GM21717 (cell line): ENCODE measurements at regions not wholly inside any gene's neighbourhood (a gene's known extent, or its start where the extent isn't known, plus 50 kb on each side); places are given as distances from the start of the nearest gene placed in this dataset.

Source experiments
- ATAC-seq: cut with Tn5 transposase; IDR thresholded peaks from one replicate; pipeline ENCODE4 v1.9.1; 2021; ENCODE audit warnings: mild to moderate bottlenecking, moderate library complexity; ENCODE audit not compliant: unreplicated experiment

- no peak for ATAC-seq
Measured at GRCh38 chr13:31956980-31957644, 74.5 kb upstream of the FRY start.

GRCh38 chr13:31957772-31958171 lies 73.8 kb upstream of the FRY start:
- no peak for ATAC-seq

- no peak for ATAC-seq
Measured at GRCh38 chr13:31962731-31963370, 68.7 kb upstream of the FRY start.

- ATAC-seq = no peak
Measured at GRCh38 chr13:31963631-31964030, 67.9 kb upstream of the FRY start.

- no peak for ATAC-seq
Measured at GRCh38 chr13:31964168-31964567, 67.4 kb upstream of the FRY start.

DNA sequence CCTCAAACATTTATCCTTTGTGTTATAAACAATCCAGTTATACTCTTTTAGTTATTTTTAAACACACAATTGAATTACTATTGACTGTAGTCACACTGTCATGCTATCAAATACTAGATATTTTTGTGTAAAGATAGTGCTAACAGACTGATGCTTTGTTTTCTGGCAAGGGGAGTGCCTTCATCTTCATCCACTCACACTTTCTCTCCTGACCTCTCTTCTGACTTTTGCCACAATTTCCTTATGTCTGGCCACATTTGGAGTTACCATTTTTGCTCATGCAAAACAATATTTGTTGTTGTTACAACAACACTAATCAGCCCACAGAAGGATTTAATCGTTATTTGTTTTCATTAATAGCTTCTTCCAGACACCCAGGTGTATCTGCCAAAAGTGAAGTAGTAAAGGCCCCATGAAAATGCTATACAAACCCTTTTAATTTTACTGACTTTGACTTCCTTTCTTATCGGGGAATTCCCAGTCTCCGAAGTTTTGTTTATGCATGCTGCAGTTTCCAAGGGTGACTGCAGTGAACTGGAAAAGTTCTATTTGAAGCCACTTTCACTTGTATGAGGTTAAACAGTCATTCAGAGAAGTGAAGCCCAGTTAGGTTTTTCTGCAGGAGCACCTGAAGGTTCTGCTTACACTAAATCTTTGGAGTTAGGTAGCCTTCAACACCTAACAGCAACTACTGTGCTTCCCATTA lies 66.1 kb upstream of the FRY start:
- ATAC-seq = peak; percentile 92

DNA sequence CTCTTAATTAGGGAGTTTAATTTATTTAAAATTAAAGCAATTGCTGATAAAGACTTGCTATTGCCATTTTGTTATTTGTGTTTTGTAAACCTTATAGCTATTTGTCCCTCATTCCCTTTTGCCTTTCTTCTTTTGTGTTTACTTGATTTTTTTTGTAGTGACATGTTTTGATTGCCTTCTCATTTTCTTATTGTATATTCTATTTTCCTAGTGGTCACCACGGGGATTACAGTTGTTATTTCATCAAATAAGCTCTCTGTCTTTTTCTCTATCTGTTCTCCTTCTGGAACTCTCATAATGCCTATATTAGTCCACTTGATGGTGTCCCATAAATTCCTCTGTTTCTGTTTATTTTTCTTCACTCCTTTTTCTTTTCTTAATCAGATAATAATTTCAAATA lies 64.4 kb upstream of the FRY start:
- ATAC-seq = no peak

GRCh38 chr13:31968473-31968872 lies 63.1 kb upstream of the FRY start:
- no peak for ATAC-seq

- ATAC-seq = no peak
Measured at GRCh38 chr13:31970231-31970930, 61.2 kb upstream of the FRY start.

DNA sequence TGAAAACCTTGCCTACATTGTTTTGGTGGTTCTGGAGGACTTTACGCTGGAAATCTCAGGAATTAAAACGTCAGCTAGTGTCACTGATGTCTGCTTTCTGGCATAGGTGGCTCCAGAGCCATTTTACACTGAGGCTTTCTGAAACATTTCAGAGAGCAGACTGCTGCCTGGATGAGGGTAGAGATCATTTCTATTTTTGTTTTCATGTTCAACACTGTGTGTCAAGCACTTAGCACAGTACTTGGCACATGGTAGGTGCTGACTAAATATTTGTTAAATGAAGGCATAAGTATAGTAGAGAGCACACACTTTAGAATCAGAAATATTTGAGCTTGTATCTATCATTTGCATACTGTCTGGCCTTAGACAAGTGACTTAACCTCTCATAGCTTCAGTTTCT lies 59.1 kb upstream of the FRY start:
- no peak for ATAC-seq

DNA sequence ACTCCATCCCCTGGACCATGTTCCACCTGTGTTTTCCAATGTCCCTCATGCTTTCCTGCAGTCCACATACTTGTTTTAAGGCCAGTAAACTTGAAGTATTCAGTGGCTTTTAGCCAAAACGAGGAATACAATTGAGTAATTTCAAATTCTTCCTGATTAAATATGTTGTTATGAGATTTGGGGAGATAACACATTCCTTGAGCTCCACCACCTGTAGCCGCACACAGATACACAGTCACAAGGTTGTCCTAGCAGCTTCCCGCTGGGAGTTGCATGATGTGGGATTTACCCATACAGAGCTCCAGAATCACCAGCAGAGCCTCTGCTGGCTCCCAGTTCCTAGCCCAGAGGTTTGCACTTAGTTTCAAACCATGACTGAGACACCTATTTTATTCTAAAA lies 53.6 kb upstream of the FRY start:
- no peak for ATAC-seq

DNA sequence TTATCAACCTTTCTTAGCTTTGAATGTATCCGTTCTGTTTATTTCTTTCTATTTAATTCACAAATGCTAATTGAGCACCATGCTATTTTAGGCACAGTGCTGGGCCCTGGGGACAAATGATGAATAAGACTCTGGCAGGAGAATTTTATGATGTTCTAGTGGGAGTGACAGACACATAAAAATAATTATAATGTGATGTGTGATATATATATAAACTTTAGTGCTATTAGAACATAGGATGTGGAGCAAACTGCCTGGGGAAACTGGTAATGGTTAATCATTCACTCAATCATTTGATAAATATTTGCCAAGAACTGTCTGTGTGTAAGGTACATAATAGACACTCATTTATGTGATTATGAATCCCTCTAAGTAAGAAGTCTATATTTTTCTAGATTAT lies 50.7 kb upstream of the FRY start:
- ATAC-seq = no peak
